NCI-H226 (cell line): ENCODE measurements at regions not wholly inside any gene's neighbourhood (a gene's known extent, or its start where the extent isn't known, plus 50 kb on each side); places are given as distances from the start of the nearest gene placed in this dataset.

Experiments
- DNase-seq: peaks from one replicate; pipeline ENCODE4 v3.0.0-alpha.2; 2015

GRCh38 chrY:19140285-19140920 lies 366.9 kb upstream of the HSFY2 start:
- no peak for DNase-seq

- no peak for DNase-seq
Measured at GRCh38 chrY:19134426-19134825, 360.9 kb upstream of the HSFY2 start.

GRCh38 chrY:19130569-19131358 lies 357.2 kb upstream of the HSFY2 start:
- no peak for DNase-seq

GRCh38 chrY:19126889-19127288 lies 353.4 kb upstream of the HSFY2 start:
- no peak for DNase-seq

- no peak for DNase-seq
Measured at GRCh38 chrY:19124609-19125008, 351.1 kb upstream of the HSFY2 start.

- no peak for DNase-seq
Measured at GRCh38 chrY:19122450-19122849, 348.9 kb upstream of the HSFY2 start.

GRCh38 chrY:19098349-19098748 lies 324.8 kb upstream of the HSFY2 start:
- DNase-seq: no peak

- no peak for DNase-seq
Measured at GRCh38 chrY:19095460-19095859, 321.9 kb upstream of the HSFY2 start.

GRCh38 chrY:19083006-19083405 lies 309.5 kb upstream of the HSFY2 start:
- DNase-seq: no peak

- no peak for DNase-seq
Measured at GRCh38 chrY:19077698-19078113, 304.2 kb upstream of the HSFY2 start.

- DNase-seq: no peak
Measured at GRCh38 chrY:19076846-19077697, 303.5 kb upstream of the HSFY2 start.

GRCh38 chrY:19075471-19076253 lies 302.1 kb upstream of the HSFY2 start:
- DNase-seq: no peak

- no peak for DNase-seq
Measured at GRCh38 chrY:19067435-19067834, 293.9 kb upstream of the HSFY2 start.

GRCh38 chrY:19066447-19067190 lies 293.1 kb upstream of the HSFY2 start:
- DNase-seq: no peak

GRCh38 chrY:19065119-19065518 lies 291.6 kb upstream of the HSFY2 start:
- DNase-seq: no peak

GRCh38 chrY:19059733-19060132 lies 286.2 kb upstream of the HSFY2 start:
- no peak for DNase-seq

- no peak for DNase-seq
Measured at GRCh38 chrY:19058831-19059370, 285.4 kb upstream of the HSFY2 start.

GRCh38 chrY:19056138-19056469 lies 282.6 kb upstream of the HSFY2 start:
- no peak for DNase-seq

- DNase-seq: no peak
Measured at GRCh38 chrY:19055232-19056137, 281.9 kb upstream of the HSFY2 start.

GRCh38 chrY:19053806-19054205 lies 280.3 kb upstream of the HSFY2 start:
- no peak for DNase-seq

- DNase-seq: no peak
Measured at GRCh38 chrY:19051021-19051420, 277.5 kb upstream of the HSFY2 start.
